Endothelial cell of umbilical vein (primary cell): ENCODE measurements at regions not wholly inside any gene's neighbourhood (a gene's known extent, or its start where the extent isn't known, plus 50 kb on each side); places are given as distances from the start of the nearest gene placed in this dataset.

ENCODE experiments used
- BruUV-seq: library from RNA; stranded (reverse); fragments of 400-500 nt; replicated peaks from 2 replicates; lab custom pipeline; 2021; lab: Mats Ljungman, UMichigan
- CTCF ChIA-PET: fragments of 300-600, 350-600 bp; sonication (Branson Sonifier 250); formaldehyde crosslinking; loops from one replicate; lab custom pipeline; 2021; ENCODE audit warnings: antibody characterized with exemption, inconsistent platforms; lab: Charles Lee
- POLR2A ChIA-PET: fragments of 300-600, 350-600 bp; sonication (Branson Sonifier 250); formaldehyde crosslinking; loops from one replicate; lab custom pipeline; 2021; ENCODE audit warnings: antibody characterized with exemption, inconsistent platforms; lab: Charles Lee
- DNase-seq: peaks from one replicate; pipeline ENCODE4 v3.0.0-alpha.2; 2011; ENCODE audit warnings: low read depth, low spot score
- FAIRE-seq: peaks from 2 replicates; lab custom pipeline; 2011; peaks lifted over from hg19 to GRCh38; lab: Jason Lieb, UNC
- H2AFZ ChIP-seq: 2 replicates; pipeline ENCODE4 v1.6.0; 2012; ENCODE audit warnings: low read depth, low read length, control low read depth, inconsistent platforms
- H3K27ac ChIP-seq: 2 replicates; pipeline ENCODE4 v1.5.1; 2011; ENCODE audit warnings: low read depth, mild to moderate bottlenecking, control low read depth, low read length, moderate library complexity; ENCODE audit not compliant: insufficient read depth
- H3K27me3 ChIP-seq, 2 experiments: 2 replicates each; pipeline versions ENCODE4 v1.6.0 to v1.6.1; 2011; ENCODE audit warnings: low read length in 2 of 2, mixed read lengths in 1 of 2; ENCODE audit not compliant: control insufficient read depth in 2 of 2, insufficient read depth in 2 of 2
- H3K36me3 ChIP-seq, 2 experiments: 2 replicates in 1 of 2; 3 replicates in 1 of 2; pipeline ENCODE4 v1.5.1; 2011; ENCODE audit warnings: low read length in 2 of 2, mild to moderate bottlenecking in 1 of 2, moderate library complexity in 1 of 2; ENCODE audit not compliant: control insufficient read depth in 2 of 2, insufficient read depth in 2 of 2; ENCODE audit errors: extremely low read depth in 1 of 2
- H3K4me1 ChIP-seq: 3 replicates; pipeline ENCODE4 v1.5.1; 2011; ENCODE audit warnings: mild to moderate bottlenecking, low read length; ENCODE audit not compliant: control insufficient read depth, insufficient read depth; ENCODE audit errors: extremely low read depth
- H3K4me2 ChIP-seq: 2 replicates; pipeline ENCODE4 v1.6.1; 2011; ENCODE audit warnings: low read length, control low read depth, mixed read lengths; ENCODE audit not compliant: insufficient read depth
- H3K4me3 ChIP-seq, 3 experiments: fragments of 200-600 bp in 1 of 3; sonication (generic), shearing (Covaris generic) in 1 of 3; replicated peaks in 1 of 3; 2 replicates each; pipeline ENCODE4 v1.5.1; 2011 to 2016; ENCODE audit warnings: control low read depth in 3 of 3, low read length in 3 of 3, mild to moderate bottlenecking in 2 of 3, inconsistent platforms in 1 of 3, low read depth in 1 of 3, moderate library complexity in 1 of 3; ENCODE audit not compliant: insufficient read depth in 1 of 3
- H3K79me2 ChIP-seq: 2 replicates; pipeline ENCODE4 v1.6.0; 2012; ENCODE audit warnings: low read length, inconsistent platforms; ENCODE audit not compliant: control insufficient read depth, insufficient read depth
- H3K9ac ChIP-seq: replicated peaks from 2 replicates; pipeline ENCODE3; 2011; ENCODE audit warnings: low read length, control low read depth; ENCODE audit not compliant: insufficient read depth; ENCODE audit errors: extremely low read depth
- H3K9me1 ChIP-seq: replicated peaks from 3 replicates; pipeline ENCODE4 v1.6.0; 2011; ENCODE audit warnings: mild to moderate bottlenecking, low read length; ENCODE audit not compliant: control insufficient read depth, insufficient read depth; ENCODE audit errors: extremely low read depth
- H3K9me3 ChIP-seq: replicated peaks from 2 replicates; pipeline ENCODE4 v1.5.1; 2012; ENCODE audit warnings: low read length, inconsistent platforms; ENCODE audit not compliant: control insufficient read depth, insufficient read depth
- H4K20me1 ChIP-seq: replicated peaks from 2 replicates; pipeline ENCODE3; 2011; ENCODE audit warnings: mild to moderate bottlenecking, low read length; ENCODE audit not compliant: control insufficient read depth, insufficient read depth; ENCODE audit errors: extremely low read depth
- CTCF ChIP-seq, 2 donors: IDR thresholded peaks; 1 replicate in 1 of 2; 2 replicates in 1 of 2; pipeline ENCODE4 v1.5.1; 2011; ENCODE audit warnings: low read length in 2 of 2, mild to moderate bottlenecking in 2 of 2, moderate library complexity in 2 of 2, control low read depth in 1 of 2, inconsistent platforms in 1 of 2, low read depth in 1 of 2; ENCODE audit not compliant: insufficient read depth in 1 of 2; ENCODE audit errors: extremely low read depth in 1 of 2
- EZH2 ChIP-seq: IDR thresholded peaks from 2 replicates; pipeline ENCODE4 v1.6.1; 2012; ENCODE audit warnings: borderline replicate concordance, low read depth, mild to moderate bottlenecking, moderate library complexity, low read length, inconsistent platforms; ENCODE audit not compliant: severe bottlenecking
- FOS ChIP-seq: IDR thresholded peaks from 2 replicates; pipeline ENCODE4 v1.6.1; 2011; ENCODE audit warnings: mild to moderate bottlenecking, low read length, moderate library complexity, borderline replicate concordance; ENCODE audit not compliant: insufficient read depth
- GATA2 ChIP-seq: IDR thresholded peaks from 2 replicates; pipeline ENCODE4 v1.7.0; 2011; ENCODE audit warnings: low read depth, mild to moderate bottlenecking, moderate library complexity, mixed read lengths, low read length; ENCODE audit not compliant: insufficient read length, insufficient read depth
- JUN ChIP-seq: IDR thresholded peaks from 2 replicates; pipeline ENCODE4 v1.6.1; 2011; ENCODE audit warnings: borderline replicate concordance, low read depth; ENCODE audit not compliant: insufficient read length, insufficient read depth
- MYC ChIP-seq: IDR thresholded peaks from one replicate; pipeline ENCODE4 v1.6.1; 2011; ENCODE audit warnings: mild to moderate bottlenecking, low read depth, low read length
- POLR2A ChIP-seq: IDR thresholded peaks from 2 replicates; pipeline ENCODE4 v1.6.1; 2012; ENCODE audit warnings: low read depth, mild to moderate bottlenecking, control low read depth, low read length
- dilution Hi-C: fragments of 300-500 bp; cut with MboI; formaldehyde crosslinking; loops from one replicate; pipeline ENCODE4 v1.15.0; 2019; ENCODE audit warnings: low sequenced_read_pairs; ENCODE audit not compliant: extremely low pct_ligation_motif_present
- intact Hi-C: fragments of 100-400 bp; cut with micrococcal nuclease; formaldehyde crosslinking; loops from one replicate; pipeline ENCODE4 v1.10.0; 2022

GRCh38 chr10:118870467-118871243, 115.9 kb upstream of the CACUL1 start:
- H3K27me3 ChIP-seq: peaks cover 3% of the 10 kb centered on the region in 2 experiments

More at GRCh38 chr10:118870467-118871243, 115.9 kb upstream of the CACUL1 start:
- H3K27ac ChIP-seq: no peak overlapping the region
- FAIRE-seq (peak; percentile 95), DNase-seq (peak; percentile 70)
- H3K4me2 ChIP-seq: peak overlapping the region; percentile 4
- no peak for TF ChIP-seq MYC
- TF ChIP-seq CTCF (IDR thresholded peaks at IDR 0.05; ENCODE audit: extremely low read depth in 1 of 2, insufficient read depth in 1 of 2, low read depth in 1 of 2, low read length in 2 of 2): no peak
- peak; percentile 55 for TF ChIP-seq JUN
- no peak for TF ChIP-seq GATA2
- no peak for TF ChIP-seq POLR2A
- no peak for TF ChIP-seq EZH2
- TF ChIP-seq FOS: peak; percentile 91
- CTCF ChIA-PET: interaction anchor here (0.7 kb wide), 1 partner anchor 21 kb away, joined by 3 read pairs; no protein-coding TSS in a partner anchor
- H2AFZ ChIP-seq: peak overlapping the region; percentile 52
- H3K9ac ChIP-seq: no peak overlapping the region
- no peaks in the 10 kb centered on the region for H3K9me1 ChIP-seq
- no TSS peak for BruUV-seq
- H3K79me2 ChIP-seq: no peaks in the 10 kb centered on the region
- H3K4me3 ChIP-seq: no peak overlapping the region
- H3K36me3 ChIP-seq: no peaks in the 10 kb centered on the region
- peaks cover 10% of the 10 kb centered on the region for H3K4me1 ChIP-seq
- intact Hi-C loops: loop anchor here (5.0 kb wide), 1 partner anchor 157 kb away; the partner anchor contains the start of gene NANOS1
- H4K20me1 ChIP-seq: no peaks in the 10 kb centered on the region
- dilution Hi-C loops: no loop called here
- H3K9me3 ChIP-seq: no peaks in the 10 kb centered on the region
- POLR2A ChIA-PET: interaction anchor here (1.1 kb wide), 1 partner anchor 136 kb away, joined by 3 read pairs; no protein-coding TSS in a partner anchor
